Epithelial cell of proximal tubule (primary cell): ENCODE measurements at regions not wholly inside any gene's neighbourhood (a gene's known extent, or its start where the extent isn't known, plus 50 kb on each side); places are given as distances from the start of the nearest gene placed in this dataset.

Experiments
- DNase-seq: peaks from one replicate; pipeline ENCODE4 v3.0.0-alpha.2; 2011; ENCODE audit warnings: low read depth
- H3K4me3 ChIP-seq: 2 replicates; pipeline ENCODE4 v1.5.1; 2011; ENCODE audit warnings: low read depth, mild to moderate bottlenecking, low read length
- TF ChIP-seq, protein P1 (sequence below): conservative IDR thresholded peaks from 2 replicates; pipeline ENCODE4 v1.5.1; 2012; ENCODE audit warnings: low read depth, mild to moderate bottlenecking, low read length

DNA sequence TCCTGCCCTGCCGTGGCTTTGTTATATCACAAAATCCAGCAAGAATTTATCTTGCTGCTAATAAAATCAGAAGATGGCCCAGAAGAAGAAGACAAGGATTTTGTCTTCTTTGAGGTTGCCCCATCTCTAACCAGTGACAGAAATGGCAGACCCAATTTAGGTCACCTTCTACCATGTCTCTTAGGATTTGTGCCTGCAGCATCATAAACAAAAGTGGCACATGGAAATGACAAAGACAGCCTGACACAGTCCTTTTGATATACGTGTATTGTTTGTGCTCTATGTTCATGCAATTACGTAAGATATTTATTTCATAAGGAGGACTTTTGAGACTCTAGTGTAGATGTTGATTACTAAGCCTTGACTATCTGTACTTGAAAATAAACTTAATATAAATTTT lies 135.9 kb upstream of the TMTC4 start:
- TF ChIP-seq, protein P1, sequence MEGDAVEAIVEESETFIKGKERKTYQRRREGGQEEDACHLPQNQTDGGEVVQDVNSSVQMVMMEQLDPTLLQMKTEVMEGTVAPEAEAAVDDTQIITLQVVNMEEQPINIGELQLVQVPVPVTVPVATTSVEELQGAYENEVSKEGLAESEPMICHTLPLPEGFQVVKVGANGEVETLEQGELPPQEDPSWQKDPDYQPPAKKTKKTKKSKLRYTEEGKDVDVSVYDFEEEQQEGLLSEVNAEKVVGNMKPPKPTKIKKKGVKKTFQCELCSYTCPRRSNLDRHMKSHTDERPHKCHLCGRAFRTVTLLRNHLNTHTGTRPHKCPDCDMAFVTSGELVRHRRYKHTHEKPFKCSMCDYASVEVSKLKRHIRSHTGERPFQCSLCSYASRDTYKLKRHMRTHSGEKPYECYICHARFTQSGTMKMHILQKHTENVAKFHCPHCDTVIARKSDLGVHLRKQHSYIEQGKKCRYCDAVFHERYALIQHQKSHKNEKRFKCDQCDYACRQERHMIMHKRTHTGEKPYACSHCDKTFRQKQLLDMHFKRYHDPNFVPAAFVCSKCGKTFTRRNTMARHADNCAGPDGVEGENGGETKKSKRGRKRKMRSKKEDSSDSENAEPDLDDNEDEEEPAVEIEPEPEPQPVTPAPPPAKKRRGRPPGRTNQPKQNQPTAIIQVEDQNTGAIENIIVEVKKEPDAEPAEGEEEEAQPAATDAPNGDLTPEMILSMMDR = no peak
- DNase-seq = no peak
- H3K4me3 ChIP-seq = no peak overlapping the region

DNA sequence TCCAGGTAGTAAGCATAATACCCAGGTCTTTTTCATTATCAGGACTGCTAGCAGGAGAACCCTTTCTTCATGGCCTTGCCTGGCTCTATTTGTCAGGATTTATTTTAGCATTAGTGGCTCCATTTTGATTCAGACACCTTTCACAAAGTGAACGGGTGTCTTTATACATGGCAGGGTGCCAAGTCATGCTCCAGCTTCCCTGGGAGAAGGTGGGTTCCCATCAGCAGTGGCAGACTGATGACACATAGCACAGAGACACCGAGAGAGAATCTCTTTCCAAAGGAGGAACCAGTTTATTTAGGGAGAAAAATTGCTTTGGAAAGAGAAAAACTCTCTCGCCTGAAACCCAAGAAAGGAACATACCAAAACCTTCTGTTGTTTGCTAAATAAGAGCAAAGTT lies 135.3 kb upstream of the TMTC4 start:
- DNase-seq = no peak
- TF ChIP-seq, protein P1 = no peak
- no peak overlapping the region for H3K4me3 ChIP-seq

DNA sequence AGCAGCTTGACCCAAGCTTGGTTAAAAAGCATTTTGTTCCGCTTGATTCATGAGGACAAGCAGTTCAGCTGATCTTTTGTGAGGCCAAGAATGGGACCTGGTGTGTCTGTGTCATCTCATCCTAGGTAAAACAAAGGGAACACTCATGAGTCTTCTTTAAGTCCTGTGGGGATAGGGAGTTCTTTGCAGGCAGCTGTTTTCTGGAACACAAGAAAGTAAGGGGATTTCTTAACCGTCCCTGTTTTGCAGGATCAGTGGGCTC lies 134.5 kb upstream of the TMTC4 start:
- TF ChIP-seq, protein P1 = no peak
- no peak overlapping the region for H3K4me3 ChIP-seq
- DNase-seq = no peak

GRCh38 chr13:100808330-100809128 lies 133.9 kb upstream of the TMTC4 start:
- DNase-seq = no peak
- TF ChIP-seq, protein P1 = no peak
- no peak overlapping the region for H3K4me3 ChIP-seq

GRCh38 chr13:100803091-100803490 lies 128.5 kb upstream of the TMTC4 start:
- H3K4me3 ChIP-seq = no peak overlapping the region
- DNase-seq = no peak

DNA sequence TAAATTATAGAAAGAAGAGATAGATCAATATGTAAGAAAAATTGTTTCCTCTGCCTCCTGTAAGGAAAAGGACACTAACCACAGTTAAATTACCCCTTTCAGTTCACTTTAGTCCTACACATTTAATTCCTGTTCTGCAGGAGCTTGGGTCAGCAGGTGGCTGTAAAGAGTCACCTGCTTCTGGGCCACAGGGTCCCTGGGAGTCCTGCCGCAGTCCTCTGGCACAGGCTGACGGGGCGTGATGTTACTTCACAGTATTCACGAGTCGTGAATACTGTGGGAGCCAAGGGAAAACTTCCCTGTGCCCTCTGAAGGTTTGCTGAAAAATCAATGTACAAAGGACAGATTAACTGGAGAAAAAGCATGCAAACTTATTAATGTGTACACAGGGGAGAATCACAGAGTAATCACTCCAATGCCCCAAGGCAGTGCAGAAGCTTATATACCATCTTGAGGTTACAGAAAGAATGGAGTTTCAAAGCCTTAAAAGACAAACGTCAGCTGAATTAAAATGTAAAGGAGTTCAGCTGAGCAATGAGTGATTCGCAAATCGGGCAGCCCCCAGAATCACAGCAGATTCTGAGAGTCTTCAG lies 125.8 kb upstream of the TMTC4 start:
- no peak for DNase-seq
- no peak overlapping the region for H3K4me3 ChIP-seq
- TF ChIP-seq, protein P1 = no peak

More at GRCh38 chr13:100803091-100803490, 128.5 kb upstream of the TMTC4 start:
- TF ChIP-seq, protein P1 = no peak
